GM03348 (cell line): ENCODE measurements at regions not wholly inside any gene's neighbourhood (a gene's known extent, or its start where the extent isn't known, plus 50 kb on each side); places are given as distances from the start of the nearest gene placed in this dataset.

Experiments used
- DNase-seq: peaks from one replicate; pipeline ENCODE4 v3.0.0; 2012; ENCODE audit warnings: low spot score

GRCh38 chr16:9251026-9251425, 159.6 kb downstream of the HAPSTR1 start:
- no peak for DNase-seq

GRCh38 chr16:9254863-9255262, 163.4 kb downstream of the HAPSTR1 start:
- no peak for DNase-seq

- DNase-seq = no peak
Measured at GRCh38 chr16:9256196-9256595, 164.8 kb downstream of the HAPSTR1 start.

- no peak for DNase-seq
Measured at GRCh38 chr16:9257843-9258242, 166.4 kb downstream of the HAPSTR1 start.

GRCh38 chr16:9258423-9259051, 167.1 kb downstream of the HAPSTR1 start:
- peak; percentile 50 for DNase-seq

GRCh38 chr16:9259914-9260608, 168.6 kb downstream of the HAPSTR1 start:
- no peak for DNase-seq

GRCh38 chr16:9260666-9261065, 169.2 kb downstream of the HAPSTR1 start:
- DNase-seq = no peak

- DNase-seq = no peak
Measured at GRCh38 chr16:9261376-9261775, 169.9 kb downstream of the HAPSTR1 start.

GRCh38 chr16:9262941-9263715, 171.7 kb downstream of the HAPSTR1 start:
- no peak for DNase-seq

- DNase-seq = no peak
Measured at GRCh38 chr16:9264067-9264466, 172.6 kb downstream of the HAPSTR1 start.

- DNase-seq = no peak
Measured at GRCh38 chr16:9268446-9268845, 177.0 kb downstream of the HAPSTR1 start.

- no peak for DNase-seq
Measured at GRCh38 chr16:9270424-9270823, 179.0 kb downstream of the HAPSTR1 start.

- DNase-seq = no peak
Measured at GRCh38 chr16:9270941-9271340, 179.5 kb downstream of the HAPSTR1 start.

- no peak for DNase-seq
Measured at GRCh38 chr16:9271841-9272240, 180.4 kb downstream of the HAPSTR1 start.

- DNase-seq = no peak
Measured at GRCh38 chr16:9275377-9275776, 183.9 kb downstream of the HAPSTR1 start.

GRCh38 chr16:9275816-9276354, 184.4 kb downstream of the HAPSTR1 start:
- no peak for DNase-seq

- DNase-seq = no peak
Measured at GRCh38 chr16:9279291-9280068, 188.0 kb downstream of the HAPSTR1 start.

GRCh38 chr16:9280069-9280466, 188.6 kb downstream of the HAPSTR1 start:
- no peak for DNase-seq

- DNase-seq = no peak
Measured at GRCh38 chr16:9286930-9287329, 195.5 kb downstream of the HAPSTR1 start.

- DNase-seq = no peak
Measured at GRCh38 chr16:9296271-9296590, 204.8 kb downstream of the HAPSTR1 start.

- DNase-seq = peak; percentile 22
Measured at GRCh38 chr16:9297437-9298113, 206.1 kb downstream of the HAPSTR1 start.

GRCh38 chr16:9300252-9300651, 208.8 kb downstream of the HAPSTR1 start:
- no peak for DNase-seq
